GM12865 (cell line): ENCODE measurements at regions not wholly inside any gene's neighbourhood (a gene's known extent, or its start where the extent isn't known, plus 50 kb on each side); places are given as distances from the start of the nearest gene placed in this dataset.
A peak's percentile ranks its signal among the peaks of the same experiment; 100 is the strongest.

Source experiments
- DNase-seq: peaks from one replicate; pipeline ENCODE4 v3.0.0; 2010; ENCODE audit warnings: low read depth
- H3K4me3 ChIP-seq: 2 replicates; pipeline ENCODE4 v1.5.1; 2011; ENCODE audit warnings: mild to moderate bottlenecking, low read depth, low read length, control low read depth
- TF ChIP-seq, protein P1 (sequence below): IDR thresholded peaks from 2 replicates; pipeline ENCODE4 v1.5.1; 2011; ENCODE audit warnings: low read length, control low read depth, low read depth, inconsistent platforms; ENCODE audit not compliant: insufficient read depth; ENCODE audit errors: missing control alignments

DNA sequence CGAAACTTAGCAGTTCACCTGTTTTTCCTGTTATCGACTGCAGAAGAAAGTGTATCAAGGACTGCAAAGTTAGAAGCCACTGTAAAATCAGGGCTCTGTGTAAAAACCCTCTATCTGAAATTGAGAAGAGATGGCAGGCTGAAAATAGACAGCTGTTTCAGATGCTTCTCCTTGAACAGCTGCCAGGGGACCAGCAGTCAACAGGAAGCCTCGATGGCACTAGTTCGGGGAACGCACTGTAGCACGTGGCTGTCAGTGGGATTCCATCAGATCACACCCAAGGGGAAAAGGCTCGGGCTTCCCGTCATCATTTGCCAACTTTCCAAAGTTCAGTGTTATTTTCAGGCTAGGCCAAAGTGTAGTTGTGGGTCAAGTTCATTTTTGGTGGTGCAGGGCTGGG lies 316.9 kb downstream of the TXNL1 start:
- no peak overlapping the region for H3K4me3 ChIP-seq
- TF ChIP-seq, protein P1, sequence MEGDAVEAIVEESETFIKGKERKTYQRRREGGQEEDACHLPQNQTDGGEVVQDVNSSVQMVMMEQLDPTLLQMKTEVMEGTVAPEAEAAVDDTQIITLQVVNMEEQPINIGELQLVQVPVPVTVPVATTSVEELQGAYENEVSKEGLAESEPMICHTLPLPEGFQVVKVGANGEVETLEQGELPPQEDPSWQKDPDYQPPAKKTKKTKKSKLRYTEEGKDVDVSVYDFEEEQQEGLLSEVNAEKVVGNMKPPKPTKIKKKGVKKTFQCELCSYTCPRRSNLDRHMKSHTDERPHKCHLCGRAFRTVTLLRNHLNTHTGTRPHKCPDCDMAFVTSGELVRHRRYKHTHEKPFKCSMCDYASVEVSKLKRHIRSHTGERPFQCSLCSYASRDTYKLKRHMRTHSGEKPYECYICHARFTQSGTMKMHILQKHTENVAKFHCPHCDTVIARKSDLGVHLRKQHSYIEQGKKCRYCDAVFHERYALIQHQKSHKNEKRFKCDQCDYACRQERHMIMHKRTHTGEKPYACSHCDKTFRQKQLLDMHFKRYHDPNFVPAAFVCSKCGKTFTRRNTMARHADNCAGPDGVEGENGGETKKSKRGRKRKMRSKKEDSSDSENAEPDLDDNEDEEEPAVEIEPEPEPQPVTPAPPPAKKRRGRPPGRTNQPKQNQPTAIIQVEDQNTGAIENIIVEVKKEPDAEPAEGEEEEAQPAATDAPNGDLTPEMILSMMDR: no peak
- peak; percentile 61 for DNase-seq

DNA sequence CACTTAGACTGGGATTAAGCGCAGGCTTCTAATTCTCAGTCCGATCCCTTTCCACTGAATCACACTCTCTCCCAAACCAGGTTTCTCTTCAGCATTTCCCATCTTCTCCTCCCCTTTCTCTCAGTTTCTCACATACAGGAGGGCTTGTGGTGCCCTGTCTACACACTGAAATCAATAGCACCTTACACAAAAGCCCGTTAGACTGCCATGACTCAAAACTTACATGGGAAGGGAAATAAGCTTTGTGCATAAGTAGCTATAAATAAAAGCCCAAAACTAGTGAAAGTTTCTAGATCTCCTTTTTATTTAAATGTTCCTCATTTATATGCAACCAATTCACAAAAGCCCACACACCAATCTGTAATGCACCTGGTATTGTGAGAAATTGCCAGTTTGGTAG lies 318.4 kb downstream of the TXNL1 start:
- H3K4me3 ChIP-seq: no peak overlapping the region
- DNase-seq: peak; percentile 42
- TF ChIP-seq, protein P1: no peak

DNA sequence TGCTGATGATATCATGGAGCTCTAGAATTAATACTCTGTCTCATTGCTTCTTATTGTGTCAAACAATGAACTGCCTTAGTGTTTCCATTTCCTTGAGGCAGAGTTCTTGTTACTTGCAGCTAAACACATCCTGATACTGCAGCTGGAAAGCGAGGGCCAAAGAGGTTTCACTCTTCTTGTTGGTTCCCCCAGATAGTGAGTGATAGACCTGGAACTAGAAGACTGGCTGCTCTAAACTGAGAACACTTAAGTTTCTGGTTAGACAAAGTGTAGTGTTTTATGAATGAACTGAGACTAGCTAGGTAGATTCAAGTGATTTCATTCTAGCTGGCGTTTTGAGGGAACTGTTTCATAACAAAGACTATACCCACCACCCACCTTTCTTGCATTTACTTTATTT lies 321.7 kb downstream of the TXNL1 start:
- no peak overlapping the region for H3K4me3 ChIP-seq
- TF ChIP-seq, protein P1: no peak

DNA sequence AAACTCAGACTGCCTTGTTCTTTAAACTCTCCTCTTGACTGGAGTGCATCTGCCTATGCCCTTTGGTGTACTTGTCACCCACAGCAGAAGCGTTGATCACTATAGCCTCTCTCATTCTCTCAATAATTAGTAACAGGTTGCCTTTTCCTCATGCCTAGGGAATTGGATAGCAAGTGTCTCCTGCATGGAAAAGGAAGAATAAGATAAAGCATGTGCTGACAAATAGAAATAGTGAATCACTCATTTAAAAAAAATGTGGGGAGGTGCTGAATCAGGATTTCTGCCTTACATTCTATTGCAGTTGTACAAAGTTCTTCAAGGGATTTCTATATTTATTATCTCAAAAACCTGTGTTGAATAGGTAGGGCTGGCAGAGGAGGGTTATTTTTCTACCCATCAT lies 323.0 kb downstream of the TXNL1 start:
- no peak for DNase-seq
- no peak overlapping the region for H3K4me3 ChIP-seq
- TF ChIP-seq, protein P1: no peak

More for the DNA sequence above, 321.7 kb downstream of the TXNL1 start:
- DNase-seq: peak; percentile 55

DNA sequence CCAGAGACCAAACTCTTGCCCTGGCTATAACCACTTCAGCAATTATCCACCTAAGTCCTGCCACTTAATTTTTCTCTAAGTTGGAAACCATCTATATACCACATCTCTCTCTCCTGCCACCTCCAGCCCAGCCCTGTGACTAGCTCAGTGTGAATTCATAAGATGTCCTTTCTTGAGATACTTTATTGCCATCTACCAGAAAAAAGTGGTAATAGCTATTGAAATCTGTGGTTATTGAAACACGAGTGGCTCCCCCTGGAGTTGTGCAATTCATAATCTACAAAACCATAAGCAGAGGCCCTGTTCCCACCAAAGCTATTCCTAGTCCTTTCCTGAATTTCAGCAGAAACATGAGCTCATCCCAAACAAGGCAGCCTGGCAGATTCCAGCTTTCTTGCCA lies 324.0 kb downstream of the TXNL1 start:
- TF ChIP-seq, protein P1: no peak
- DNase-seq: no peak
- H3K4me3 ChIP-seq: no peak overlapping the region

DNA sequence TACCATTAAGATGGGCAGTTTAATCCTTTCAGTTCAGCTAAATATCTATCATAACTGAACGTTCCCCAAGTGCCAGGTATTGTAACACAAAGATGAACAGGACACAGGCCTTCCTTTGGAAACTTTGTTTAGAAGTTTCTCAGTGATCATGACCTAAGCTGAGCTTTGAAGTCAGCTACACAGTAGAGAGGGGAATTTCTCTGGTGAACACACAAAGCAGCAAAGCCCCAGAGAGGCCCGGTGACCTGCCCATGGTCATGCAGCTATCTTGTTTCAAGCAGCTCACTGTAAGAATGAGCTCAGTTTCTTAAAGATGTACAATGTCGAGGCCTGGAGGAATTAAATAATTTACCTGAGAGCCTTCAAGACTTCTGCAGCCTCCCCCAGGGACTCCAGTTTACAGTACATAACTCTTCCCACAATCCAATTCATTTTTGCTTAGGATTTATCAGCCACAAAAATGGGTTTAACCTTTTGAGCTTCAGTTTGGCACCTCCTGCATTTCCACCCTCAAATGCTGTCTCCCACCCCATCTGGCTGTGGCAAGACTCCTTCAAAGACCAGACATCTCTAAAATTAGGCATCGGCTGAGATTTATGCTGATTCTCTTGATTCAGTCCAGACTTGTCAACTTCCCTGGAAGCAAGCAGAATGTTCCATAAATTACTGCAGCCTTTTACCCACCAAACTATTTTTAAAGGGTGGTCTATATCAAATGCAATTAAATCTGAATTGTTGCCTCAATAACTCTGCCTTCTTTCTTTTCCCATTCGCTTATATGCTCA lies 325.6 kb downstream of the TXNL1 start:
- DNase-seq: peak; percentile 37
- no peak overlapping the region for H3K4me3 ChIP-seq
- TF ChIP-seq, protein P1: no peak

DNA sequence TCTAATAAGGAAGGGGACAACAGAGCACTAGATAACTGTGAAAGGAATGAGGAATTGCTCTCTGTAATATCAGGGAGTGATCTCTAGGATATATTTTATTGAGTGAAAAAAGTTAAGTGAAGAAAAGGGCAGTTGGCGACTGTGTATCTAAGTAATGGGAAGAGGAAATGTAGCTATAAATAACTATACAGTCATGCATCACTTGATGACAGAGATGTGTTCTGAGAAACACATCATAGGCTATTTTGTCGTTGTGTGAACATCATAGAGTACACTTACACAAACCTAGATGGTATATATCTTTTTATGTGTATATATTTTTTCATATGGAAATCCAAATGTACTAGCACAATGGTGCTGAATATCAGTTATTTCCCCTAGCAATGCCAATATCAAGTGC lies 329.3 kb downstream of the TXNL1 start:
- DNase-seq: no peak
- no peak overlapping the region for H3K4me3 ChIP-seq
- TF ChIP-seq, protein P1: no peak
